Hepatocyte (in vitro differentiated cells): ENCODE measurements at regions not wholly inside any gene's neighbourhood (a gene's known extent, or its start where the extent isn't known, plus 50 kb on each side); places are given as distances from the start of the nearest gene placed in this dataset.

Source experiments
- DNase-seq: peaks from one replicate; pipeline ENCODE4 v3.0.0-alpha.2; 2016; ENCODE audit warnings: low spot score
- H2AFZ ChIP-seq: fragments of 200-600 bp; sonication (generic); 2 replicates; pipeline ENCODE4 v1.6.0; 2016; ENCODE audit warnings: antibody characterized with exemption, mild to moderate bottlenecking
- H3K27ac ChIP-seq: fragments of 200-600 bp; sonication (generic); 2 replicates; pipeline ENCODE4 v1.5.1; 2016; ENCODE audit warnings: mild to moderate bottlenecking
- H3K27me3 ChIP-seq: fragments of 200-600 bp; sonication (generic); 2 replicates; pipeline ENCODE4 v1.6.1; 2016
- H3K36me3 ChIP-seq: fragments of 200-600 bp; sonication (generic); replicated peaks from 2 replicates; pipeline ENCODE4 v1.5.1; 2016; ENCODE audit warnings: low read depth; ENCODE audit not compliant: insufficient read depth
- H3K4me1 ChIP-seq: fragments of 200-600 bp; sonication (generic); 2 replicates; pipeline ENCODE4 v1.5.1; 2016; ENCODE audit warnings: mild to moderate bottlenecking, moderate library complexity; ENCODE audit not compliant: insufficient read depth
- H3K4me2 ChIP-seq: fragments of 200-600 bp; sonication (generic); 2 replicates; pipeline ENCODE4 v1.6.0; 2016
- H3K4me3 ChIP-seq: fragments of 200-600 bp; sonication (generic); 2 replicates; pipeline ENCODE4 v1.5.1; 2016; ENCODE audit warnings: mild to moderate bottlenecking
- H3K79me2 ChIP-seq: fragments of 200-600 bp; sonication (generic); 2 replicates; pipeline ENCODE4 v1.6.0; 2017; ENCODE audit warnings: mild to moderate bottlenecking
- H3K9me2 ChIP-seq: fragments of 200-600 bp; sonication (generic); replicated peaks from 2 replicates; pipeline ENCODE4 v1.6.0; 2017; ENCODE audit warnings: mild to moderate bottlenecking; ENCODE audit not compliant: insufficient read depth
- H3K9me3 ChIP-seq: fragments of 200-600 bp; sonication (generic); 2 replicates; pipeline ENCODE4 v1.5.1; 2016; ENCODE audit warnings: low read depth, mild to moderate bottlenecking
- H4K20me1 ChIP-seq: fragments of 200-600 bp; sonication (generic); 2 replicates; pipeline ENCODE4 v1.6.0; 2016; ENCODE audit warnings: mild to moderate bottlenecking; ENCODE audit not compliant: insufficient read depth, poor library complexity, severe bottlenecking
- CTCF ChIP-seq: fragments of 200-600 bp; sonication (generic); IDR thresholded peaks from 2 replicates; pipeline ENCODE4 v1.5.1; 2016; ENCODE audit warnings: antibody characterized with exemption, mild to moderate bottlenecking; ENCODE audit not compliant: poor library complexity
- EZH2 ChIP-seq: fragments of 200-600 bp; sonication (generic); IDR thresholded peaks from 2 replicates; pipeline ENCODE4 v1.6.1; 2016; ENCODE audit warnings: antibody characterized with exemption, mild to moderate bottlenecking, borderline replicate concordance
- EZH2phosphoT487 ChIP-seq: fragments of 200-600 bp; sonication (generic); IDR thresholded peaks from one replicate; pipeline ENCODE4 v1.6.1; 2018; ENCODE audit warnings: antibody characterized with exemption, mild to moderate bottlenecking, low read depth, moderate library complexity; ENCODE audit not compliant: unreplicated experiment, severe bottlenecking
- WGBS: methylation state at CpG from one replicate; pipeline ENCODE4 v1.1.6; 2016; ENCODE audit warnings: low lambda C conversion rate; ENCODE audit errors: missing lambda C conversion rate; 5-methylcytosine and 5-hydroxymethylcytosine counted together

- Histone ChIP-seq H3K79me2 (no peaks in the 10 kb centered on the region), H3K9me2 (no peaks in the 10 kb centered on the region), H3K36me3 (no peaks in the 10 kb centered on the region), H2AFZ (no peak overlapping the region), H3K27me3 (no peaks in the 10 kb centered on the region), H3K27ac (no peak overlapping the region), H4K20me1 (no peaks in the 10 kb centered on the region), H3K9me3 (no peaks in the 10 kb centered on the region), H3K4me1 (no peaks in the 10 kb centered on the region), H3K4me3 (no peak overlapping the region), H3K4me2 (no peak overlapping the region)
- TF ChIP-seq CTCF (no peak), EZH2phosphoT487 (no peak), EZH2 (no peak)
- WGBS: 64% methylated on average over 5 of the region's 5 CpGs
- DNase-seq: no peak
These were observed 466.6 kb downstream of the GALR1 start for GRCh38 chr18:77716282-77716681.

GRCh38 chr18:77733292-77733903 lies 483.8 kb downstream of the GALR1 start:
- H3K36me3 ChIP-seq: no peaks in the 10 kb centered on the region
- WGBS: 68% methylated on average over 19 of the region's 19 CpGs

GRCh38 chr18:77736842-77737241 lies 487.2 kb downstream of the GALR1 start:
- Histone ChIP-seq H3K79me2 (no peaks in the 10 kb centered on the region), H3K4me3 (no peak overlapping the region), H2AFZ (no peak overlapping the region), H3K4me1 (no peaks in the 10 kb centered on the region), H3K27ac (no peak overlapping the region), H3K9me2 (no peaks in the 10 kb centered on the region), H4K20me1 (no peaks in the 10 kb centered on the region), H3K36me3 (no peaks in the 10 kb centered on the region), H3K27me3 (peaks cover 3% of the 10 kb centered on the region), H3K9me3 (no peaks in the 10 kb centered on the region), H3K4me2 (no peak overlapping the region)
- no peak for TF ChIP-seq CTCF
- no peak for DNase-seq
- 85% methylated on average over 4 of the region's 4 CpGs for WGBS

More at GRCh38 chr18:77733292-77733903, 483.8 kb downstream of the GALR1 start:
- TF ChIP-seq EZH2 (no peak), CTCF (no peak), EZH2phosphoT487 (no peak)
- no peak overlapping the region for H2AFZ ChIP-seq
- no peaks in the 10 kb centered on the region for H3K27me3 ChIP-seq
- H3K9me3 ChIP-seq: no peaks in the 10 kb centered on the region
- no peak overlapping the region for H3K27ac ChIP-seq
- H3K4me1 ChIP-seq: no peaks in the 10 kb centered on the region
- H4K20me1 ChIP-seq: no peaks in the 10 kb centered on the region
- H3K4me2 ChIP-seq: no peak overlapping the region
- no peaks in the 10 kb centered on the region for H3K9me2 ChIP-seq
- H3K4me3 ChIP-seq: no peak overlapping the region
- no peaks in the 10 kb centered on the region for H3K79me2 ChIP-seq
- DNase-seq: no peak

GRCh38 chr18:77737405-77737804 lies 487.8 kb downstream of the GALR1 start:
- TF ChIP-seq EZH2: no peak
- no peak for TF ChIP-seq CTCF
- no peak for TF ChIP-seq EZH2phosphoT487
- Histone ChIP-seq H3K79me2 (no peaks in the 10 kb centered on the region), H3K4me3 (no peak overlapping the region), H3K4me2 (no peak overlapping the region), H3K27ac (no peak overlapping the region), H3K9me3 (no peaks in the 10 kb centered on the region), H2AFZ (no peak overlapping the region), H3K27me3 (peaks cover 3% of the 10 kb centered on the region), H4K20me1 (no peaks in the 10 kb centered on the region), H3K4me1 (no peaks in the 10 kb centered on the region), H3K9me2 (no peaks in the 10 kb centered on the region), H3K36me3 (no peaks in the 10 kb centered on the region)
- WGBS: 79% methylated on average over 7 of the region's 7 CpGs
- no peak for DNase-seq
